WERI-Rb-1 (cell line): ENCODE measurements at regions not wholly inside any gene's neighbourhood (a gene's known extent, or its start where the extent isn't known, plus 50 kb on each side); places are given as distances from the start of the nearest gene placed in this dataset.

Source experiments
- DNase-seq: peaks from one replicate; pipeline ENCODE4 v3.0.0-alpha.2; 2020
- H3K27ac ChIP-seq: fragments of 250-450 bp; sonication (Bioruptor Pico); 2 replicates; pipeline ENCODE4 v1.5.1; 2020; ENCODE audit warnings: mild to moderate bottlenecking, moderate library complexity
- H3K27me3 ChIP-seq: fragments of 250-450 bp; sonication (Bioruptor Pico); 2 replicates; pipeline ENCODE4 v1.5.1; 2021; ENCODE audit warnings: mild to moderate bottlenecking, low read depth, moderate library complexity; ENCODE audit not compliant: insufficient read depth, severe bottlenecking
- H3K36me3 ChIP-seq: fragments of 250-450 bp; sonication (Bioruptor Pico); 2 replicates; pipeline ENCODE4 v1.5.1; 2020; ENCODE audit warnings: mild to moderate bottlenecking, moderate library complexity
- H3K4me3 ChIP-seq: 2 replicates; pipeline ENCODE4 v1.5.1; 2011; ENCODE audit warnings: low read depth, mild to moderate bottlenecking, control low read depth, low read length
- H3K9me3 ChIP-seq: fragments of 250-450 bp; sonication (Bioruptor Pico); 2 replicates; pipeline ENCODE4 v1.5.1; 2021; ENCODE audit warnings: mild to moderate bottlenecking, moderate library complexity; ENCODE audit not compliant: severe bottlenecking
- TF ChIP-seq, protein P1 (sequence below): IDR thresholded peaks from 2 replicates; pipeline ENCODE4 v1.5.1; 2011; ENCODE audit warnings: low read depth, mild to moderate bottlenecking, control low read depth, inconsistent platforms, low read length

DNA sequence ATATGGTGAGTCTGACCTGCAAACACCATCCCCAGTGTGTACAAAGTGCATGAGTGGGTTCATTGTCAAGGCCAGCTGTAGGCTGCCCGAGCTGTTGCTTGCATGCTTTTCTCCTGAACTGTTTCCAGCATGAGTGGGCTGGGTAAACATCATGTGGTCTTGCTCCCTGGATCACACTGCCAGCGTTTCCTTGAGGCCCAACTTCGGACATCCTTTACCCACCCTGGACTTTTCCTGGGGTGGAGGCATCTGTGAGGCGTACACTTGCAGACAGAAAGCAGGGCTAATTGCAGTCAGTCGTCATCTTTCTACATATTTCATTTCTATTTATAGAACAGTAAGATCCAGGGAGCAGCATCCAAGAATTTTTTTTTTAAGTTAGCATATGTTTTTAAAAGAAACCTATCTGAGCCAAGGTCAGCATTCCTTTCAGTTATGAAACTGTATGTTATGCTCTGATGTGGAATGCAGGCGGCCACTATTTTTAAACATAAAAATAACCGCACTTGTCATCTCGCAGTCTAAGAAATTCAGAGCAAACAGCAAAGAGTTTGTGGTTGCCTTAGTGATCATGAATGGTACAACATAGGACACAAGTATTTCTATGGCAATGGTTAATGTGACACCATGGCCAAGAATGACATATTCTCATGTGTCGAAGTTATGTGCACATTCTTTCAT, 106.5 kb upstream of the DMRT1 start:
- DNase-seq, result no peak
- Histone ChIP-seq H3K36me3 (peaks cover 89% of the 10 kb centered on the region), H3K9me3 (no peaks in the 10 kb centered on the region), H3K27me3 (no peaks in the 10 kb centered on the region), H3K27ac (no peak overlapping the region), H3K4me3 (no peak overlapping the region)
- TF ChIP-seq, protein P1, sequence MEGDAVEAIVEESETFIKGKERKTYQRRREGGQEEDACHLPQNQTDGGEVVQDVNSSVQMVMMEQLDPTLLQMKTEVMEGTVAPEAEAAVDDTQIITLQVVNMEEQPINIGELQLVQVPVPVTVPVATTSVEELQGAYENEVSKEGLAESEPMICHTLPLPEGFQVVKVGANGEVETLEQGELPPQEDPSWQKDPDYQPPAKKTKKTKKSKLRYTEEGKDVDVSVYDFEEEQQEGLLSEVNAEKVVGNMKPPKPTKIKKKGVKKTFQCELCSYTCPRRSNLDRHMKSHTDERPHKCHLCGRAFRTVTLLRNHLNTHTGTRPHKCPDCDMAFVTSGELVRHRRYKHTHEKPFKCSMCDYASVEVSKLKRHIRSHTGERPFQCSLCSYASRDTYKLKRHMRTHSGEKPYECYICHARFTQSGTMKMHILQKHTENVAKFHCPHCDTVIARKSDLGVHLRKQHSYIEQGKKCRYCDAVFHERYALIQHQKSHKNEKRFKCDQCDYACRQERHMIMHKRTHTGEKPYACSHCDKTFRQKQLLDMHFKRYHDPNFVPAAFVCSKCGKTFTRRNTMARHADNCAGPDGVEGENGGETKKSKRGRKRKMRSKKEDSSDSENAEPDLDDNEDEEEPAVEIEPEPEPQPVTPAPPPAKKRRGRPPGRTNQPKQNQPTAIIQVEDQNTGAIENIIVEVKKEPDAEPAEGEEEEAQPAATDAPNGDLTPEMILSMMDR, result no peak

DNA sequence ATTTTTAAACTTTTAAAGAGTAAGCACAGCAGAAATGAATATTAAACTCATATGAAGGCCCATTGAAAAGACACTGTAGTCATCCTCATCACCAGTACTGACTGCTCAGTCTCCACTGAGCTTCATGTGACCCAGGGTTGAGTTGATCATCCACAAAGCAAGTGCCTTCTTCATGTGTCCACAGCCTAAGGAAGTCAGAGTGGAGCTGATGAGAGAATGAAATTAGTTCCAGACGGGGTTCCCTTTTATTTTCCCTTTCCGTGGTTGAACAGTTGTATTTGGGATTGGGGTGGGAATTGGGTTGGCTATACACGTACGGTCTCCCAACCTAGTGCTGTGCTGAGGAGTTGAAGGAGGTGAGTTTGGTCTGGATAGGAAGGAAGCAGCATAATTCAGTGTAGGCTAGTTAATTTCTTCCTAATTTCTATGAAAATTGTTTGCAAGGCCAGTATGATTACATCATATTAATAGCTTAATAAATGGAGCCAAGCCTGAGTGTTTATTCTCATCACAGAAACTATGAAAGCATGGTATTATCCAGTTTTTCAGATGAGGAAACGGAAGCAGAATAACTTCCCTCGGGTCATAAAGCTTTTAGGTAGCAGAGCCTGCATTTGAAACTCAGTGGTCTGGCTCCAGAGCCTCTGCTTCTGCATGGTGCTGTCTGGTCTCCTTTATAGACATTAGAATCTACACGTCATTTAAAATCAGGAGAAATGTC, 103.9 kb upstream of the DMRT1 start:
- H3K9me3 ChIP-seq, result no peaks in the 10 kb centered on the region
- TF ChIP-seq, protein P1, result no peak
- H3K27ac ChIP-seq, result no peak overlapping the region
- H3K27me3 ChIP-seq, result no peaks in the 10 kb centered on the region
- no peak for DNase-seq
- peaks cover 91% of the 10 kb centered on the region for H3K36me3 ChIP-seq
- no peak overlapping the region for H3K4me3 ChIP-seq

DNA sequence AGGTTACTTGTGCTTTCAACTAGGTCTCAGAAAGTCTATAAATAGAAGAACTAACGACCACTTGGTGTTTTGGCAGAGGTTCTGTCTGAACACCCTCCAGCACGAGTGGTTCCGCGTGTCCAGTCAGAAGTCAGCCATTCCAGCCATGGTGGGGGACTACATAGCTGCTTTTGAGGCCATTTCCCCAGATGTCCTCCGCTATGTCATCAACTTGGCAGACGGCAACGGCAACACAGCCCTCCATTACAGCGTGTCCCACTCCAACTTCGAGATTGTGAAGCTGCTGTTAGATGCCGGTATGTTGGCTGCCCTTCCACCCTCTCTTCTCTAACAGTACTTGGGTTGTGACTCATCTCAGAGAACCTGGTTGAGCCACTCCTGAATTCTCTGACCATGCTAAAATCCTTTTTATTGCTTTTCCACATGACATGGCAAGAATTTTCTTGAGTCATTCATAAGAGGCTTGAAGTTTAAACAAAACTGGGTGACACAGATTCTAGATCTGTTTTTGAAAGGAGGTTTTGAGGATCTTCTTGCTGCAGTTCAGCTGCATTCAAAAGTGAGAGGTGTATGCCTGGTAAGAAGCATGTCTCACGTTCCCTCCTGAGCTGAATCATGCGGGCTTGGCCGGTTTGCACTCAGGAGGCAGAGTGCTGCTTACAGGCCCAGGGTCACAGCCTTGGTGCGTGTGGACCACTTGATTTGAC, 103.1 kb upstream of the DMRT1 start:
- H3K36me3 ChIP-seq, result peaks cover 92% of the 10 kb centered on the region
- H3K9me3 ChIP-seq, result no peaks in the 10 kb centered on the region
- no peak overlapping the region for H3K27ac ChIP-seq
- no peak for DNase-seq
- TF ChIP-seq, protein P1, result no peak
- H3K4me3 ChIP-seq, result no peak overlapping the region
- no peaks in the 10 kb centered on the region for H3K27me3 ChIP-seq

DNA sequence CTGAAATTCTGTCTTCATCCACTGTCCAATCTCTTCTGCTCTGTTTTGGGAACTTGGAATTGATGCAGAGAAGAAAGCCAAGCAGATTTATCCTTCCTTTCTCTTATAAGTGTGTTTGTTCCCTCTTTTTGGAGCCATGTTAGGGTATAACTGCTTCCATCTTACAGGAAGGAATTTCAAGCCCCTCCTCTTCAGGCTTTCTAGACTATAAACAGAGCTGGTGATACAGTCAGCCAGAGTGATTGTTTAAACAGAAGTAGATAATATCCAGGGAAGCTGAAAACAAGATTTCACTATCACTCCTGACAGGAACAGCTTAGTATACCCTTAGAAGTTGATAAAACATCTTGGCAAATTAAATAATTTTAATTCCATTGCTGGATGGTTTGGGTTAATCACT, 102.1 kb upstream of the DMRT1 start:
- H3K4me3 ChIP-seq, result no peak overlapping the region
- TF ChIP-seq, protein P1, result no peak
- DNase-seq, result no peak
- no peaks in the 10 kb centered on the region for H3K27me3 ChIP-seq
- H3K27ac ChIP-seq, result no peak overlapping the region
- H3K36me3 ChIP-seq, result peaks cover 92% of the 10 kb centered on the region
- no peaks in the 10 kb centered on the region for H3K9me3 ChIP-seq

DNA sequence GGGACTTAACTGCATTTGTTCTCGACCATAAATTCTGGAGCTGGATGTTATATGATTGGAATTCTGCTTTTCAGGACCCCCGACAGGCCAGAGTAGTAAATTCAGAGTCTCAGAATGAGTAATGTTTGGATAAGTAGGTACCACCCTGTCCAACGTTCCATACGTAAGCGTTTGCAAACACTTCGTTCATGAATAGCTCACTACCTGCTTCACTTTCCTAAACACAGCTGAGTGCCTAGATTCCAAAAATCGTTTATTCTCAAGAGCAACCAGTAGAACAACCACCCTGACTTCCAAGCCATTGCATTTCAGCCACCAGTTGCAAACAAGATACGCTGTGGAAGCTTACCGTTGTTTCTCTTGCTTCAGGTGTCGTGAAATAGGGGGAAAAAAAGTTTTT, 101.3 kb upstream of the DMRT1 start:
- Histone ChIP-seq H3K27me3 (no peaks in the 10 kb centered on the region), H3K36me3 (peaks cover 90% of the 10 kb centered on the region), H3K4me3 (no peak overlapping the region), H3K9me3 (no peaks in the 10 kb centered on the region), H3K27ac (no peak overlapping the region)
- no peak for DNase-seq
- TF ChIP-seq, protein P1, result no peak
